Endodermal cell (in vitro differentiated cells): ENCODE measurements at regions not wholly inside any gene's neighbourhood (a gene's known extent, or its start where the extent isn't known, plus 50 kb on each side); places are given as distances from the start of the nearest gene placed in this dataset.

ENCODE experiments used
- DNase-seq: peaks from one replicate; pipeline ENCODE4 v3.0.0-alpha.2; 2017
- H3K27ac ChIP-seq: 2 replicates; pipeline ENCODE4 v1.5.1; 2013; ENCODE audit warnings: mild to moderate bottlenecking, low read depth, low read length, moderate library complexity
- H3K27me3 ChIP-seq: 2 replicates; pipeline ENCODE4 v1.6.1; 2013; ENCODE audit warnings: mild to moderate bottlenecking, low read length, moderate library complexity; ENCODE audit not compliant: insufficient read depth, control insufficient read depth, poor library complexity, severe bottlenecking
- H3K36me3 ChIP-seq: 2 replicates; pipeline ENCODE4 v1.7.0; 2013; ENCODE audit warnings: mild to moderate bottlenecking, low read length, moderate library complexity; ENCODE audit not compliant: control insufficient read depth, insufficient read depth
- H3K4me1 ChIP-seq: one replicate; pipeline ENCODE4 v1.7.0; 2013; ENCODE audit warnings: low read length; ENCODE audit not compliant: control insufficient read depth, insufficient read depth
- H3K4me3 ChIP-seq: 2 replicates; pipeline ENCODE4 v1.5.1; 2013; ENCODE audit warnings: mild to moderate bottlenecking, low read length, moderate library complexity
- H3K9ac ChIP-seq: 2 replicates; pipeline ENCODE4 v1.6.1; 2013; ENCODE audit warnings: mild to moderate bottlenecking, low read length, moderate library complexity; ENCODE audit not compliant: poor library complexity, severe bottlenecking; ENCODE audit errors: extremely low read depth
- H3K9me3 ChIP-seq: 2 replicates; pipeline ENCODE4 v1.6.1; 2013; ENCODE audit warnings: mild to moderate bottlenecking, low read length, moderate library complexity; ENCODE audit not compliant: control insufficient read depth
- H3K27ac Mint-ChIP-seq: 2 replicates; pipeline ENCODE4 v1.8.0; 2020; ENCODE audit warnings: mixed read lengths
- H3K27me3 Mint-ChIP-seq: 2 replicates; pipeline ENCODE4 v1.8.0; 2021; ENCODE audit warnings: mild to moderate bottlenecking, mixed read lengths; ENCODE audit not compliant: insufficient read depth
- H3K36me3 Mint-ChIP-seq: 2 replicates; pipeline ENCODE4 v1.8.0; 2020; ENCODE audit warnings: low read depth, mixed read lengths
- H3K4me1 Mint-ChIP-seq: 2 replicates; pipeline ENCODE4 v1.8.0; 2020; ENCODE audit warnings: mixed read lengths
- H3K4me3 Mint-ChIP-seq: 2 replicates; pipeline ENCODE4 v1.8.0; 2020; ENCODE audit warnings: mild to moderate bottlenecking, moderate library complexity, mixed read lengths
- H3K9me3 Mint-ChIP-seq: 2 replicates; pipeline ENCODE4 v1.8.0; 2020; ENCODE audit warnings: mild to moderate bottlenecking, mixed read lengths
- WGBS, 2 experiments: methylation state at CpG; one replicate each; pipeline versions ENCODE4 v1.1.5 to v1.1.7; 2013; ENCODE audit warnings: missing lambda C conversion rate in 2 of 2, mixed read lengths in 1 of 2; ENCODE audit not compliant: insufficient coverage in 1 of 2, insufficient read length in 1 of 2; 5-methylcytosine and 5-hydroxymethylcytosine counted together
- TF ChIP-seq, protein P1 (sequence below): fragments of 200-600 bp; sonication (generic); conservative IDR thresholded peaks from 2 replicates; pipeline ENCODE4 v1.5.0; 2021; ENCODE audit warnings: antibody characterized with exemption, mild to moderate bottlenecking

GRCh38 chr5:110338341-110339083 lies 388.0 kb downstream of the TMEM232 start:
- no peaks in the 10 kb centered on the region for H3K36me3 Mint-ChIP-seq
- TF ChIP-seq, protein P1, sequence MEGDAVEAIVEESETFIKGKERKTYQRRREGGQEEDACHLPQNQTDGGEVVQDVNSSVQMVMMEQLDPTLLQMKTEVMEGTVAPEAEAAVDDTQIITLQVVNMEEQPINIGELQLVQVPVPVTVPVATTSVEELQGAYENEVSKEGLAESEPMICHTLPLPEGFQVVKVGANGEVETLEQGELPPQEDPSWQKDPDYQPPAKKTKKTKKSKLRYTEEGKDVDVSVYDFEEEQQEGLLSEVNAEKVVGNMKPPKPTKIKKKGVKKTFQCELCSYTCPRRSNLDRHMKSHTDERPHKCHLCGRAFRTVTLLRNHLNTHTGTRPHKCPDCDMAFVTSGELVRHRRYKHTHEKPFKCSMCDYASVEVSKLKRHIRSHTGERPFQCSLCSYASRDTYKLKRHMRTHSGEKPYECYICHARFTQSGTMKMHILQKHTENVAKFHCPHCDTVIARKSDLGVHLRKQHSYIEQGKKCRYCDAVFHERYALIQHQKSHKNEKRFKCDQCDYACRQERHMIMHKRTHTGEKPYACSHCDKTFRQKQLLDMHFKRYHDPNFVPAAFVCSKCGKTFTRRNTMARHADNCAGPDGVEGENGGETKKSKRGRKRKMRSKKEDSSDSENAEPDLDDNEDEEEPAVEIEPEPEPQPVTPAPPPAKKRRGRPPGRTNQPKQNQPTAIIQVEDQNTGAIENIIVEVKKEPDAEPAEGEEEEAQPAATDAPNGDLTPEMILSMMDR: no peak
- no peaks in the 10 kb centered on the region for H3K36me3 ChIP-seq
- no peak overlapping the region for H3K4me3 ChIP-seq
- 86 to 95% methylated on average over 6 to 7 of the region's 7 CpGs for WGBS, 2 experiments
- H3K27ac ChIP-seq: no peak overlapping the region
- H3K4me3 Mint-ChIP-seq: no peak overlapping the region
- H3K9me3 ChIP-seq: no peaks in the 10 kb centered on the region
- peaks cover 10% of the 10 kb centered on the region for H3K27me3 Mint-ChIP-seq
- no peak overlapping the region for H3K27ac Mint-ChIP-seq
- DNase-seq: no peak
- H3K9me3 Mint-ChIP-seq: peaks cover 1% of the 10 kb centered on the region
- no peaks in the 10 kb centered on the region for H3K27me3 ChIP-seq
- peaks cover 7% of the 10 kb centered on the region for H3K4me1 Mint-ChIP-seq
- H3K4me1 ChIP-seq: peaks cover 2% of the 10 kb centered on the region
- no peak overlapping the region for H3K9ac ChIP-seq

- Mint-ChIP-seq H3K36me3 (no peaks in the 10 kb centered on the region), H3K27ac (no peak overlapping the region), H3K4me1 (peaks cover 7% of the 10 kb centered on the region), H3K27me3 (peaks cover 10% of the 10 kb centered on the region), H3K4me3 (no peak overlapping the region), H3K9me3 (peaks cover 1% of the 10 kb centered on the region)
- H3K9me3 ChIP-seq: no peaks in the 10 kb centered on the region
- TF ChIP-seq, protein P1: no peak
- 94 to 96% methylated on average over 2 of the region's 2 CpGs for WGBS, 2 experiments
- H3K4me1 ChIP-seq: peaks cover 2% of the 10 kb centered on the region
- H3K27me3 ChIP-seq: no peaks in the 10 kb centered on the region
- H3K4me3 ChIP-seq: no peak overlapping the region
- no peaks in the 10 kb centered on the region for H3K36me3 ChIP-seq
- no peak overlapping the region for H3K9ac ChIP-seq
- DNase-seq: no peak
- no peak overlapping the region for H3K27ac ChIP-seq
These were observed 387.1 kb downstream of the TMEM232 start for GRCh38 chr5:110339399-110339798.

DNA sequence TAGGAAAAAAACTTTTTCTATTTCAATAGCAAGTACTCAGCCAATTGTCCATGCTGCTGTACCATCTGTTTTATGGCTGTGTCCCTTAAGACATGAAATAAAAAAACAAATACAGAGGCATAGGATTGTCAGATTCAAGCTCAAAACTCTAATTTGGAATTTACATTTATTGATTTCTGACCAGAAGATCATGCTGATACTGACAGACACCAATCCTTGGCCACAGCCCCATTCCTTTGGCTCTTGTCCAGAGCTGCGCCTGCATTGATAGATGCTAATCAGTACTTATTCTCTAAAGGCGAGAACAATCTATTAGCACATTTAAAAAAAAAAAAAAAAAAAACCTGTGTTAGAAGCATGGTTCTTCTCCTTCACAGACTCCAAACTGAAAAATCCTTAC lies 384.6 kb downstream of the TMEM232 start:
- TF ChIP-seq, protein P1: no peak
- DNase-seq: no peak
- Histone ChIP-seq H3K9ac (no peak overlapping the region), H3K27ac (no peak overlapping the region), H3K36me3 (no peaks in the 10 kb centered on the region), H3K9me3 (no peaks in the 10 kb centered on the region), H3K4me3 (no peak overlapping the region), H3K27me3 (no peaks in the 10 kb centered on the region), H3K4me1 (peaks cover 2% of the 10 kb centered on the region)
- H3K27ac Mint-ChIP-seq: no peak overlapping the region
- H3K4me1 Mint-ChIP-seq: peaks cover 7% of the 10 kb centered on the region
- no peak overlapping the region for H3K4me3 Mint-ChIP-seq
- 98% methylated on average over 2 of the region's 2 CpGs; no CpG with 5 or more reads in 1 of the 2 experiments for WGBS, 2 experiments
- no peaks in the 10 kb centered on the region for H3K36me3 Mint-ChIP-seq
- peaks cover 1% of the 10 kb centered on the region for H3K9me3 Mint-ChIP-seq
- no peaks in the 10 kb centered on the region for H3K27me3 Mint-ChIP-seq
